ENCODE measurements at regions not wholly inside any gene's neighbourhood (a gene's known extent, or its start where the extent isn't known, plus 50 kb on each side); places are given as distances from the start of the nearest gene placed in this dataset.

DNA sequence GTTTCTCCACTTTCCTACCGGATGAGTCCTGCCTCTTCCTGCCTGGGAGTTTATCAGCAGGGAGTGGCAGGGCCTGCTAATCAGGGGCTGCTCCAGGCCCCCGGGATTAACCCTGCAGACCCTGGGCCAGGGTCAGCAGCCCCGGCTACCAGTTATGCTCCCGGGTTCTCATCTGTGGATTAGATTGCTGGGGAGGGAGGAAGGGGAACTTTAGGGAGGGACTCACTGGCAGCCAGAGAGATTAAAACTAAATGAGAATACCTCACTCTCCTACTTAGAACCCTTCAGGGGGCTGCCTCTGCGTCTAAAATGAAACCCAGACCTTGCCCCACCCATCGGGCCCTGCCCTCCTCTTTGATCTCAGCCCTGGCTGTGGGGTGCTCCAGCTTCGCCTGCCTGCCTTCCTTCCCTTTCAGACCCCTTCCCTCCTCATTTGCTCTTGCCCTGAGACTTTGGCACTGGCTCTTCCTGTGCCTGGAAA, 130.5 kb upstream of the HAND1 start:
- TF ChIP-seq, protein P1, sequence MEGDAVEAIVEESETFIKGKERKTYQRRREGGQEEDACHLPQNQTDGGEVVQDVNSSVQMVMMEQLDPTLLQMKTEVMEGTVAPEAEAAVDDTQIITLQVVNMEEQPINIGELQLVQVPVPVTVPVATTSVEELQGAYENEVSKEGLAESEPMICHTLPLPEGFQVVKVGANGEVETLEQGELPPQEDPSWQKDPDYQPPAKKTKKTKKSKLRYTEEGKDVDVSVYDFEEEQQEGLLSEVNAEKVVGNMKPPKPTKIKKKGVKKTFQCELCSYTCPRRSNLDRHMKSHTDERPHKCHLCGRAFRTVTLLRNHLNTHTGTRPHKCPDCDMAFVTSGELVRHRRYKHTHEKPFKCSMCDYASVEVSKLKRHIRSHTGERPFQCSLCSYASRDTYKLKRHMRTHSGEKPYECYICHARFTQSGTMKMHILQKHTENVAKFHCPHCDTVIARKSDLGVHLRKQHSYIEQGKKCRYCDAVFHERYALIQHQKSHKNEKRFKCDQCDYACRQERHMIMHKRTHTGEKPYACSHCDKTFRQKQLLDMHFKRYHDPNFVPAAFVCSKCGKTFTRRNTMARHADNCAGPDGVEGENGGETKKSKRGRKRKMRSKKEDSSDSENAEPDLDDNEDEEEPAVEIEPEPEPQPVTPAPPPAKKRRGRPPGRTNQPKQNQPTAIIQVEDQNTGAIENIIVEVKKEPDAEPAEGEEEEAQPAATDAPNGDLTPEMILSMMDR (IDR thresholded peaks at IDR 0.05; ENCODE audit: low read length) = no peak
- TF ChIP-seq EZH2 (optimal IDR thresholded peaks at IDR 0.05; ENCODE audit: low read depth, low read length) = no peak

Data from MM.1S (cell line).